Anterior cingulate cortex (tissue), 58 donors: ENCODE measurements at regions not wholly inside any gene's neighbourhood (a gene's known extent, or its start where the extent isn't known, plus 50 kb on each side); places are given as distances from the start of the nearest gene placed in this dataset.
"Not testable (repeated sequence)": the region's sequence is repeated elsewhere in the genome, so short reads cannot be mapped to it uniquely, and the experiment has no call there.

Experiments
- DNase-seq, 58 donors: peaks; one replicate each; lab custom pipeline; 2025; lab: John Stamatoyannopoulos, UW

GRCh38 chr4:82301390-82301789 lies 72.4 kb downstream of the HNRNPD start:
- DNase-seq: not testable (repeated sequence)

GRCh38 chr4:82293304-82293703 lies 80.5 kb downstream of the HNRNPD start:
- DNase-seq: no peak

- no peak for DNase-seq
Measured at GRCh38 chr4:82287720-82288119, 86.1 kb downstream of the HNRNPD start.

GRCh38 chr4:82284858-82285805 lies 88.7 kb downstream of the HNRNPD start:
- peak; percentile 76 to 99 (median 98) for DNase-seq

- peak in 1 of 58 donors; percentile 38 for DNase-seq
Measured at GRCh38 chr4:82284475-82284857, 89.3 kb downstream of the HNRNPD start.

GRCh38 chr4:82282875-82283274 lies 90.9 kb downstream of the HNRNPD start:
- no peak for DNase-seq

GRCh38 chr4:82279550-82279949 lies 94.2 kb downstream of the HNRNPD start:
- DNase-seq: not testable (repeated sequence)

GRCh38 chr4:82276332-82276640 lies 97.5 kb downstream of the HNRNPD start:
- DNase-seq: no peak

GRCh38 chr4:82275431-82276331 lies 98.1 kb downstream of the HNRNPD start:
- DNase-seq: no peak

GRCh38 chr4:82274700-82275099 lies 99.1 kb downstream of the HNRNPD start:
- not testable (repeated sequence) for DNase-seq

- not testable (repeated sequence) for DNase-seq
Measured at GRCh38 chr4:82272523-82272922, 101.3 kb downstream of the HNRNPD start.

GRCh38 chr4:82271915-82272480 lies 101.8 kb downstream of the HNRNPD start:
- not testable (repeated sequence) for DNase-seq

GRCh38 chr4:82268826-82269193 lies 105.0 kb downstream of the HNRNPD start:
- no peak for DNase-seq

GRCh38 chr4:82268050-82268825 lies 105.6 kb downstream of the HNRNPD start:
- peak in 50 of 58 donors; percentile 5 to 72 (median 33) for DNase-seq

GRCh38 chr4:82267506-82267905 lies 106.3 kb downstream of the HNRNPD start:
- DNase-seq: no peak

GRCh38 chr4:82266345-82266744 lies 107.4 kb downstream of the HNRNPD start:
- no peak for DNase-seq

GRCh38 chr4:82261084-82261483 lies 112.7 kb downstream of the HNRNPD start:
- DNase-seq: no peak

- no peak for DNase-seq
Measured at GRCh38 chr4:82260632-82261031, 113.2 kb downstream of the HNRNPD start.

- no peak for DNase-seq
Measured at GRCh38 chr4:82256718-82257117, 117.1 kb downstream of the HNRNPD start.

GRCh38 chr4:82255657-82256056 lies 118.1 kb downstream of the HNRNPD start:
- DNase-seq: no peak
